NCI-H460 (cell line): ENCODE measurements at regions not wholly inside any gene's neighbourhood (a gene's known extent, or its start where the extent isn't known, plus 50 kb on each side); places are given as distances from the start of the nearest gene placed in this dataset.

Experiments used
- DNase-seq: peaks from one replicate; pipeline ENCODE4 v3.0.0-alpha.2; 2016; ENCODE audit warnings: low read depth; ENCODE audit errors: extremely low read depth

DNA sequence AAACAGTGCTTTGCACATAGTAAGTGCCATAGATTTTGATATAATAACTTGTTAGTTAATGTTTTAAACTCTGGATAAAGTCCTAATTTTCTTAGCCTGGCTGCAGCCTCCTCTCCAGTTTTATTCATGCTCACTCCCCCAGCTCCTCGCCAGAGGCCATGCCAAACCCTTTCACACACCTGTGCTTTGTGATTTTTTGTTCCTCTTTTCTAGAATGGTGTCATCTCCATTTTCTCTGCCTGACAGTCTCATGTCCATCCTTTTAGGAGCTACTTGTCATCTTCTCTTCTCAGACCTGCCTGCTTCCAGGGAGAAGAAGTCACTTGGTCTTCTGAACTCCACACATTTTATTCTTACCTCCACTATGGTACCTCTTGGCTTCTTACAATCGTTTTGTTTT lies 55.8 kb upstream of the SPATA13 start:
- no peak for DNase-seq

GRCh38 chr13:24106429-24106828 lies 54.1 kb upstream of the SPATA13 start:
- DNase-seq, result no peak

GRCh38 chr13:24107955-24108614 lies 52.4 kb upstream of the SPATA13 start:
- DNase-seq, result no peak

- DNase-seq, result no peak
Measured at GRCh38 chr13:24108615-24108965, 51.9 kb upstream of the SPATA13 start.

DNA sequence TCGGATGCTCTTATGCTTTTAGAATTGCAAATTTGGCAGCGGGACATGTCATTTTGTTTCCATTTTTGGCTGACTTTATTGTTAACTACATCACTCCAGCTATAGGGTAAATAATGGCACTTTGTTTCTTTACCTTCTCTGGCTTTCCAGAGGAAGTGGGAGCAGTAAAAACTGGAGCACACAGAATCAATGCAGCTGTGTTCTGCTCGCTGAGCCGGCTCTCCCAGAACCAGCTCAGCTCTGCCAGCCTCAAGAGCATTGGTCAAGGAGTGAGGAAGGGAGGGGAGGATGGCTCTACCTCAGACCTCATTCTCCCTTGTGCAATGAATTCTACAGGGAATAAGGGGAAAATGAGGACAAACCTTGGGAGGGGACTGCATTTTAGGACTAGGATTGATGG lies 50.5 kb upstream of the SPATA13 start:
- DNase-seq, result no peak
